Erythroblast (primary cell): ENCODE measurements at regions not wholly inside any gene's neighbourhood (a gene's known extent, or its start where the extent isn't known, plus 50 kb on each side); places are given as distances from the start of the nearest gene placed in this dataset.

ENCODE experiments used
- GATA1 ChIP-seq: IDR thresholded peaks from 2 replicates; pipeline ENCODE4 v1.6.1; 2011; ENCODE audit warnings: low read depth, mild to moderate bottlenecking, control low read depth, low read length, moderate library complexity
- POLR2A ChIP-seq: IDR thresholded peaks from 2 replicates; pipeline ENCODE4 v1.6.1; 2011; ENCODE audit warnings: mild to moderate bottlenecking, low read length

GRCh38 chr4:64598066-64598465 lies 188.8 kb upstream of the TECRL start:
- TF ChIP-seq POLR2A (no peak), GATA1 (no peak)
